Right atrium auricular region (tissue), 2 donors: ENCODE measurements at regions not wholly inside any gene's neighbourhood (a gene's known extent, or its start where the extent isn't known, plus 50 kb on each side); places are given as distances from the start of the nearest gene placed in this dataset.

Source experiments
- DNase-seq: peaks from one replicate; pipeline ENCODE4 v3.0.0-alpha.2; 2019; ENCODE audit warnings: low spot score
- H3K27ac ChIP-seq, 2 donors: fragments of 200-600 bp; sonication (generic); 1 replicate in 1 of 2; 2 replicates in 1 of 2; pipeline ENCODE4 v1.5.1; 2016 to 2019
- H3K27me3 ChIP-seq, 2 donors: fragments of 200-600 bp; sonication (generic); one replicate each; pipeline versions ENCODE4 v1.5.1 to v1.6.0; 2017 to 2019
- H3K36me3 ChIP-seq: fragments of 200-600 bp; sonication (generic); one replicate; pipeline ENCODE4 v1.5.1; 2016
- H3K4me1 ChIP-seq, 2 donors: fragments of 200-600 bp; sonication (generic); one replicate each; pipeline versions ENCODE4 v1.5.1 to v1.6.0; 2017 to 2019
- H3K4me3 ChIP-seq, 2 donors: fragments of 200-600 bp; sonication (generic); 1 replicate in 1 of 2; 2 replicates in 1 of 2; pipeline ENCODE4 v1.5.1; 2017 to 2019; ENCODE audit warnings: mild to moderate bottlenecking in 1 of 2, moderate library complexity in 1 of 2
- H3K9me3 ChIP-seq, 2 donors: fragments of 200-600 bp; sonication (generic); one replicate each; pipeline ENCODE4 v1.5.1; 2019
- TF ChIP-seq, protein P1 (sequence below), 2 donors: fragments of 200-600 bp; sonication (generic); IDR thresholded peaks; one replicate each; pipeline ENCODE4 v1.5.1; 2019; ENCODE audit warnings: antibody characterized with exemption in 2 of 2

- no peak for DNase-seq
- peak overlapping the region in 1 of 2 donors; percentile 24 for H3K4me3 ChIP-seq
- H3K4me1 ChIP-seq, result peaks cover 0 to 13% of the 10 kb centered on the region in 2 donors
- TF ChIP-seq, protein P1, sequence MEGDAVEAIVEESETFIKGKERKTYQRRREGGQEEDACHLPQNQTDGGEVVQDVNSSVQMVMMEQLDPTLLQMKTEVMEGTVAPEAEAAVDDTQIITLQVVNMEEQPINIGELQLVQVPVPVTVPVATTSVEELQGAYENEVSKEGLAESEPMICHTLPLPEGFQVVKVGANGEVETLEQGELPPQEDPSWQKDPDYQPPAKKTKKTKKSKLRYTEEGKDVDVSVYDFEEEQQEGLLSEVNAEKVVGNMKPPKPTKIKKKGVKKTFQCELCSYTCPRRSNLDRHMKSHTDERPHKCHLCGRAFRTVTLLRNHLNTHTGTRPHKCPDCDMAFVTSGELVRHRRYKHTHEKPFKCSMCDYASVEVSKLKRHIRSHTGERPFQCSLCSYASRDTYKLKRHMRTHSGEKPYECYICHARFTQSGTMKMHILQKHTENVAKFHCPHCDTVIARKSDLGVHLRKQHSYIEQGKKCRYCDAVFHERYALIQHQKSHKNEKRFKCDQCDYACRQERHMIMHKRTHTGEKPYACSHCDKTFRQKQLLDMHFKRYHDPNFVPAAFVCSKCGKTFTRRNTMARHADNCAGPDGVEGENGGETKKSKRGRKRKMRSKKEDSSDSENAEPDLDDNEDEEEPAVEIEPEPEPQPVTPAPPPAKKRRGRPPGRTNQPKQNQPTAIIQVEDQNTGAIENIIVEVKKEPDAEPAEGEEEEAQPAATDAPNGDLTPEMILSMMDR (IDR thresholded peaks at IDR 0.05), result no peak
- no peaks in the 10 kb centered on the region for H3K36me3 ChIP-seq
- peak overlapping the region; percentile 75 to 80 for H3K27ac ChIP-seq
- no peaks in the 10 kb centered on the region for H3K27me3 ChIP-seq
- H3K9me3 ChIP-seq, result no peaks in the 10 kb centered on the region
Measured at GRCh38 chr13:50386541-50387050, 371.4 kb downstream of the KCNRG start.

DNA sequence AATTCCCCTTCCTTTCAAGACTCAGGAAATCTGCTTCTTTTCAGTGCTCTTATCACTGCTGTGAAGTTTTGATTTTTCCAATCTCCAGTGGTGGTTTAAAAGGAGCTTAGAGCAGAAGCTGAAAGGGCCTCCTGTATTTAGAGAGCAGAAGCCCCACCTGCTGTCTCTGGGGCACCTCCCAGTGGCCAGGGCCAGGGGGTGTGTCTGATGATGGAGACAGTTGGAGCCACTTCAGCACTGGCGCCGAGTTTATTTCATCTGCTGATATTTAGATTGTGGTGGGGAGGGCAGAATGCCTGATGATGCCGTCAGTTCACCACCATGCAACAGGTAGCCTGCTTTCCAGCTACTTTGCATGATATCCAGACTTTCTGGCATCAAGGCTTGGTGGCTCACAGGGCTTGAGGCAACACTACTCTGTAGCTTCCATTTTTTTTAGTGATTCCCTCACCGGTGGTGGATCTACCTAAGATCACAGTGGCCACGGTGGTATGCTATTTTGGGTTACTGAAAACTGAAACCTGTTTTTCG lies 371.9 kb downstream of the KCNRG start:
- H3K36me3 ChIP-seq, result no peaks in the 10 kb centered on the region
- peak; percentile 72 for DNase-seq
- no peaks in the 10 kb centered on the region for H3K27me3 ChIP-seq
- H3K4me1 ChIP-seq, result peaks cover 0 to 14% of the 10 kb centered on the region in 2 donors
- H3K4me3 ChIP-seq, result peak overlapping the region in 1 of 2 donors; percentile 24
- no peaks in the 10 kb centered on the region for H3K9me3 ChIP-seq
- TF ChIP-seq, protein P1 (IDR thresholded peaks at IDR 0.05), result peak in 1 of 2 donors; percentile 40
- peak overlapping the region; percentile 75 to 80 for H3K27ac ChIP-seq

GRCh38 chr13:50388481-50388880 lies 373.2 kb downstream of the KCNRG start:
- H3K27ac ChIP-seq, result no peak overlapping the region
- H3K9me3 ChIP-seq, result no peaks in the 10 kb centered on the region
- H3K27me3 ChIP-seq, result no peaks in the 10 kb centered on the region

GRCh38 chr13:50389726-50390125 lies 374.5 kb downstream of the KCNRG start:
- no peaks in the 10 kb centered on the region for H3K27me3 ChIP-seq

More at GRCh38 chr13:50388481-50388880, 373.2 kb downstream of the KCNRG start:
- H3K4me3 ChIP-seq, result no peak overlapping the region
- H3K4me1 ChIP-seq, result peaks cover 0 to 27% of the 10 kb centered on the region in 2 donors
- TF ChIP-seq, protein P1 (IDR thresholded peaks at IDR 0.05), result no peak
- no peaks in the 10 kb centered on the region for H3K36me3 ChIP-seq
- DNase-seq, result no peak

DNA sequence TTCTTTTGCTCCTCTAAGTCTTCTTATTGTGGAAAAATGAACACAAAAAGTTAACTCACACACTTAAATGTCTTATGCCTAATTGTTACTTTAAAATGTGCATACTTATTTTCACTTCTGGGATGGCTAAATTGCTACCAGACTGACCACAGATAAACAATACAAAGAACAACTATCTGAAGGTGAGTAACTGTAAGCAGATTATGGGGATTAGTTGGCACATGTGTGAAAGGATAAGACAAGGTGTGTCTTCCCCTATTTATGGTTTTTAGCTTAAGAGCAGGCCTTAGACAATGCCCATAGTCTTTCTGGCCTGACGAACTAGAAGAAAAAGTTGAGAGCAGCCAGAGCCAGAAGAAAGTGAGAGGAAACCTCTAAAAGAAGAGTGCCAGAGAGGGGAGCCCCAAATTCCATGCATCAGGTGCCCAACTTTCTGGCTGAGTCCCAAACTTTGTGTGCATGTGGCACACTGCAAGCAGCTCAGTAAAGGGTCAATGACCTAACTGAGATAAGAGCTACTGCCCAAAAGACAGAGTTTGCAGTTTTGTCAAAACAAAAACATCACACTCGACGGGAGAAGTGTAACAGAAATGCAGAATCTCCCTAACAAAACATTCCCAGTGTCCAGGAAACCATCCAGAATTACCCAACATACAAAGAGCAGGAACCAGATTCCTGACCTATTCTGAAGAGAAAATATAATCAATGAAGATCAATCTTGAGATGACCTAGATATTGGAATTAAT lies 375.4 kb downstream of the KCNRG start:
- no peak for DNase-seq
- Histone ChIP-seq H3K9me3 (no peaks in the 10 kb centered on the region), H3K4me3 (no peak overlapping the region), H3K36me3 (no peaks in the 10 kb centered on the region), H3K27me3 (no peaks in the 10 kb centered on the region), H3K4me1 (peaks cover 0 to 30% of the 10 kb centered on the region in 2 donors), H3K27ac (no peak overlapping the region)
- TF ChIP-seq, protein P1 (IDR thresholded peaks at IDR 0.05), result no peak

More at GRCh38 chr13:50389726-50390125, 374.5 kb downstream of the KCNRG start:
- peaks cover 0 to 30% of the 10 kb centered on the region in 2 donors for H3K4me1 ChIP-seq
- no peaks in the 10 kb centered on the region for H3K36me3 ChIP-seq
- no peak overlapping the region for H3K27ac ChIP-seq
- TF ChIP-seq, protein P1 (IDR thresholded peaks at IDR 0.05), result no peak
- no peak overlapping the region for H3K4me3 ChIP-seq
- no peak for DNase-seq
- no peaks in the 10 kb centered on the region for H3K9me3 ChIP-seq
